Stromal cell of bone marrow (primary cell): ENCODE measurements at regions not wholly inside any gene's neighbourhood (a gene's known extent, or its start where the extent isn't known, plus 50 kb on each side); places are given as distances from the start of the nearest gene placed in this dataset.

Experiments used
- DNase-seq: peaks from one replicate; pipeline ENCODE4 v3.0.0-alpha.2; 2012; ENCODE audit warnings: low read depth

- no peak for DNase-seq
Measured at GRCh38 chr4:171157462-171158082, 655.6 kb upstream of the GALNTL6 start.

GRCh38 chr4:171142639-171143038 is 670.6 kb upstream of the GALNTL6 start:
- no peak for DNase-seq

- DNase-seq, result no peak
Measured at GRCh38 chr4:171142045-171142444, 671.2 kb upstream of the GALNTL6 start.

GRCh38 chr4:171130256-171130801 is 682.9 kb upstream of the GALNTL6 start:
- no peak for DNase-seq

GRCh38 chr4:171118091-171118490 is 695.1 kb upstream of the GALNTL6 start:
- DNase-seq, result no peak

- no peak for DNase-seq
Measured at GRCh38 chr4:171117457-171117856, 695.7 kb upstream of the GALNTL6 start.

GRCh38 chr4:171101845-171102244 is 711.4 kb upstream of the GALNTL6 start:
- DNase-seq, result no peak

GRCh38 chr4:171087089-171087488 is 726.1 kb upstream of the GALNTL6 start:
- DNase-seq, result no peak

GRCh38 chr4:171067422-171067821 is 745.8 kb upstream of the GALNTL6 start:
- no peak for DNase-seq

- DNase-seq, result no peak
Measured at GRCh38 chr4:171049380-171049779, 763.8 kb upstream of the GALNTL6 start.

GRCh38 chr4:171042989-171043524 is 770.1 kb upstream of the GALNTL6 start:
- DNase-seq, result no peak

GRCh38 chr4:171035909-171036308 is 777.3 kb upstream of the GALNTL6 start:
- no peak for DNase-seq

GRCh38 chr4:171031338-171031737 is 781.9 kb upstream of the GALNTL6 start:
- DNase-seq, result no peak

GRCh38 chr4:171025776-171026175 is 787.4 kb upstream of the GALNTL6 start:
- DNase-seq, result no peak

GRCh38 chr4:171025343-171025742 is 787.9 kb upstream of the GALNTL6 start:
- DNase-seq, result no peak

GRCh38 chr4:171024720-171025303 is 788.4 kb upstream of the GALNTL6 start:
- no peak for DNase-seq

GRCh38 chr4:171022824-171023230 is 790.4 kb upstream of the GALNTL6 start:
- no peak for DNase-seq

- no peak for DNase-seq
Measured at GRCh38 chr4:171017593-171017992, 795.6 kb upstream of the GALNTL6 start.

- DNase-seq, result no peak
Measured at GRCh38 chr4:171016145-171016544, 797.1 kb upstream of the GALNTL6 start.

GRCh38 chr4:171015441-171015840 is 797.8 kb upstream of the GALNTL6 start:
- DNase-seq, result no peak

- no peak for DNase-seq
Measured at GRCh38 chr4:171007618-171008390, 805.4 kb upstream of the GALNTL6 start.

GRCh38 chr4:171002246-171002645 is 811.0 kb upstream of the GALNTL6 start:
- no peak for DNase-seq
